NK-92 treated with Interleukin-12 subunit alpha and Interleukin-12 subunit beta, amount 100 ng/mL, for 24 hours (cell line): ENCODE measurements at regions not wholly inside any gene's neighbourhood (a gene's known extent, or its start where the extent isn't known, plus 50 kb on each side); places are given as distances from the start of the nearest gene placed in this dataset.

ENCODE experiments used
- DNase-seq: peaks from one replicate; lab custom pipeline; 2025; lab: John Stamatoyannopoulos, UW

DNA sequence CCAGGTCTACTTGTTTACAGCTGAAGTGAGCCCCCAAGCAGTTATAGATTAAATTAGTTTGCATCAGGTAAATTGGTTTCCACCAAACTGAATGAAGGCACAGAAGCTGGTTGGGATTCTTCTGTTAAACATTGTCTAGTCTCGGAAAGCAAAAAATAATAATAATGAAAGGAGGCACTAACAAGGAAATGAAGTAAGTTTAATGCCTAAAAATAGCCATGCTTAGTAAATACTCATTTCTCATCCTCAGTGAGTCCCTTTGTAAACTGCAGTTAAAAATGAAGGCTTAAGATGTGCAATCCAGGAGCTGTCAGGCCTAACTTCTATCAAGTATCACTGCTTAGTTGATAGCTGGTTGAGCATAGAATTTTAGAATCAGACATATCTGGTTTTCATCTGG lies 113.5 kb downstream of the BTG1 start:
- no peak for DNase-seq

- no peak for DNase-seq
Measured at GRCh38 chr12:92030618-92031017, 115.0 kb downstream of the BTG1 start.

- DNase-seq = no peak
Measured at GRCh38 chr12:92029902-92030586, 115.6 kb downstream of the BTG1 start.

GRCh38 chr12:92029136-92029535 lies 116.5 kb downstream of the BTG1 start:
- DNase-seq = no peak

DNA sequence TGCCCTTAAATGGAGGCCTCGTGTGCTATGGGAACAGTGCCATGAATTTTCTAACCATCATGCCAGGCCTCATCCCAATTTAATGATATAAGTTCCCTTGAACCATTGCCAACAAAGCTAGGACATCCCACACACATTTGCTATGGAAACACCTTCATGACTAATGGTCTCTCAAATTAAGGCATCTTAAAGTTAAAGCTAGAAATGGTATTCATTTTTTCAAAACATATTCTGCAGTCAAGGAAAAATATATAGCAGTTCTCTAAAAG lies 117.3 kb downstream of the BTG1 start:
- DNase-seq = no peak

- DNase-seq = no peak
Measured at GRCh38 chr12:92027701-92028440, 117.8 kb downstream of the BTG1 start.

DNA sequence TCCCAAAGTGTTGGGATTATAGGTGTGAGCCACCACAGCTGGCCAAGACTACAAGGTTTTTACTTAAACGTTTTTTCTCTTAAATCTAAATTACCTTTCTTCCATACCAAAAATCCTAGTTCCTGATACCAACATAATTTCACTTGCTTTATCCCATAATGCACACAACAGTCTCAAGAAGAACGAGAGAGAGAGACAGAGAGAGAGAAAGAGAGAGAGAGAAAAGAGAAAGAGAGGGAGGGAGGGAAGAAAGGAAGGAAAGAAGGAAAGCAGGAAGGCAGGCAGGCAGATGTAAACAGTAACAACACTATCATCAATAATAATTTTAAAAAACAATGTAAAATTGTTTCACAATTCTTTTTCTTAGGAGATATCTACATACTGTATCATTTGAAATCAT lies 118.4 kb downstream of the BTG1 start:
- DNase-seq = no peak

DNA sequence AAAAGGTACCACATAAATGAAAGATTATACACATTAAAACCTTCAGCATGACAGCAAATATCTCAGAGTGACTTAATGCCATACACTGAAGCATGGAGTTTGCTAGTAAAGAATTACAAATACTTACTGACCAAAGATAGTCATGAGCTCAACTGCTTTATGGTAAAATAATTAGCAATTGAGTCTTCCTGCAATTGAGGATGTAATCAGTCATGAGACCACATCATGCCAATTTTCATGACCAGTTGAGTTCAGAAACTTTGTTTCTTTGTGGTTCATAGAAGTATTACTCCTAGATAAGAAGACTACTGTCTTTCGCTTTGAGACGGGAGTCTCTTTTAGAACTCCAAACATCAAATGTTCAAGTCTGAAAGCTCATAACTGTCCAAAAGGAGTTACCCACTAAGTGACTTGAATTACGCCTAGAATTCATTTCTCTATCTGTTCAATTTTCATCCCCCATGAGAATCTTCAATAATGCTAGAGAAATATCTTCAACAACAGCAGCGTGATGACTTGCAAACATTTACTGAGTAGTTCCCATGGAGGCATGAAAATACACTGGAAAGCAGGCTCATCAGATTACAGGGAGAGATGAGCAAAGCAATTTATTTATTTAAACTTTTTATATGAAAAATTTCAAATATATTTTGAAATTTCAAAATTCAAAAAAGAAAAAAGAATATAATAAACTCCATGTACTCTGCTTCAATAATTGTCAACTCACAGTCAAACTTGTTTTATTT lies 120.0 kb downstream of the BTG1 start:
- no peak for DNase-seq

DNA sequence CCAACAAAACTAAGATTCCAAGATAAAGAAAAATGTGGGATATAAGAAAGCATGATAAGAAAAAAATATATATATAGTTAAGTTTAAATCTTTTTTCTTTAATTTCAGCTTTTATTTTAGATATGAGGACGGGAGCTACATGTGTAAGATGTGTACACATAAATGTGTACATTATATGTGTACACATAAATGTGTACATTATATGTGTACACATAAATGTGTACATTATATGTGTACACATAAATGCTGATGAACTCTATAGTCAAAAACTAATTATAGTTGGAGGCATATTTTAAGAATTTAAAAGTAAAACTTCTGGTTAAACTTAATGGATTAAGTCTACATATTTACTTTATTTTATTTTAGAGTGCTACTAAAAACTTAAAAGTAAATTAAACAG lies 123.6 kb downstream of the BTG1 start:
- no peak for DNase-seq

- DNase-seq = no peak
Measured at GRCh38 chr12:92021666-92022035, 124.0 kb downstream of the BTG1 start.

DNA sequence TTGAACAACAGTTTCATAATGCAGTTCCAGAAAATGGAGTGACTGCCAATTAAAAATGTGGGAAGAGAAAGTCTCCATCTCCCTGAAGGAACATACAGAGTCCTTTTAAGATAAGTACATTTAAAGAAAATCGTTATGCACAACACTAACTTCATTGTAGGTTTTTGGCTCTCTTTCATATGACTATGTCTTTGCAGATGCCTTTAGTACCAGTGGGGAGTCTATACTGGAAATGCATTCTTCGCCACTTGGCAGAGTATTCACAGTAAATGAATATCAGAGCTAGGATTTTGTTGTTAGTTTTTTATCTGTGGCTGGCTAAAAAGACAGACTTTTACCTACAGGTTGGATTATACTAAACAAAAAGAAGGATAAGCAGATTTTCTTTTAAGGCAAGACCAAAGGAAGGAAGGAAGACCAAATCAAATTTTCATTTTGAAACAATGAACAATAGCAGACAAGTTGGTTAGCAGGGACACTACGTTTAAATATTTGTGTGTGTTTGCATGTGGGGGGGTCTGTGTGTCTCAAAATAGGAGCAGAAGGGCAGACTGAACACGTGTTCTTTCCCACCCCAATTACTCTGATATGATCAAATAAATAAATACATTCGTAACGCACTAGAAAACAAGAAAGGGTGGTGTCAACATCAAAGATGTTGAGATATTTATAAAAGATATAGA lies 124.5 kb downstream of the BTG1 start:
- no peak for DNase-seq

DNA sequence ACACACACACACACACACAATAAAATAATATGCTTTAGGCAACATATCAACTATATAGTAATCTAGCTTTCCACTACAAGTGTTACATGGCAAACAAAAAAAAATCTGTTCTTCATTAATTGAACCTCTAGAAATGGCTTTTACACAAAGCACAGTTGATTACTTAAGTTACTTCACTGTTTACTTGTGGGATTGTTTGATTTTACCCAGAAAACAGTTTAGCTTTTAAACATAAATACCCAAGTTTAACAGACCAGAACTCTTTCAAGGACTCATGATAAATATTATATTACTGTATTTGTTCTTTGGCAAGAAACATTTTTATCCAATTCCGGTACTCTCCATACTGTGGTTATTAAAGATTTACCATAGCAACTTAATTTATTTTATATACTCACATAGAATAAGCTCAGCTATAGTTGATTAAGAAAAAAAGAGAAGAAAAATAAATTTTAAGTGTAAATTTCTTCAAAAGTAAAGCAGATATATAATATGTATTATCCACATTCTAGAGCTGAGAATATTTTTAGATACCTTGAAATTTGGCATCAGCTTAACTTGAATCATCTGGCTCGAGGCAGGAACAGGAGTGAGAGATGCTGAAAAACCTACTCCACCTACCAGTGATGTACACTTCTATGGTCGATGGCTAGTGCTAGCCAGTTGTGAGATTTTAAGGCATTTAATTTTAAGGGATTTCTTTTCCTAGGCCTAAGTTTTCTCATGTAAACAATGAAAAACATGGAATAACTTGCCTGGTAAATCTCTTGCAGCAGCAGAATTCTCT lies 126.0 kb downstream of the BTG1 start:
- no peak for DNase-seq

- no peak for DNase-seq
Measured at GRCh38 chr12:92012691-92013090, 133.0 kb downstream of the BTG1 start.

- no peak for DNase-seq
Measured at GRCh38 chr12:92010853-92011701, 134.6 kb downstream of the BTG1 start.

DNA sequence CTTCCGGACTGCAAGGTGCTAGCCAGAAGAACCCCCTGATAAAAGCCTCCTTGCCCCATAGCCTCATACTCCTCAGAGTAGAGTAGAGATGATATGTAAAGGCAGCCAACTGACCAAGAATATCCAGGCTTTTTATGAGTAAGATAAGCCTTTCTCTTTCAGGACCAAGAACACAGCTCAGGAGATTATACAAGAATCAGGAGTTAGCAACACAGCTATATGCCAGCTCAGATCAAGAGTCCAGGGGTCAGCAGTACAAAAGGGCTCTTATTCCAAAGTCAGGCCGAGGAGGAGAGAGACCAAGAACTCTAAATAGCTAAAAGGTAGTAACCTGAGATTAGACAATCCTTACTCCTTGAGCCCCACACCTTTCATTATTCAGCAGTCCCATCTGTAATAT lies 135.3 kb downstream of the BTG1 start:
- no peak for DNase-seq

GRCh38 chr12:92008345-92008744 lies 137.3 kb downstream of the BTG1 start:
- DNase-seq = no peak

GRCh38 chr12:92007787-92008186 lies 137.9 kb downstream of the BTG1 start:
- no peak for DNase-seq

- no peak for DNase-seq
Measured at GRCh38 chr12:92003701-92004100, 141.9 kb downstream of the BTG1 start.

DNA sequence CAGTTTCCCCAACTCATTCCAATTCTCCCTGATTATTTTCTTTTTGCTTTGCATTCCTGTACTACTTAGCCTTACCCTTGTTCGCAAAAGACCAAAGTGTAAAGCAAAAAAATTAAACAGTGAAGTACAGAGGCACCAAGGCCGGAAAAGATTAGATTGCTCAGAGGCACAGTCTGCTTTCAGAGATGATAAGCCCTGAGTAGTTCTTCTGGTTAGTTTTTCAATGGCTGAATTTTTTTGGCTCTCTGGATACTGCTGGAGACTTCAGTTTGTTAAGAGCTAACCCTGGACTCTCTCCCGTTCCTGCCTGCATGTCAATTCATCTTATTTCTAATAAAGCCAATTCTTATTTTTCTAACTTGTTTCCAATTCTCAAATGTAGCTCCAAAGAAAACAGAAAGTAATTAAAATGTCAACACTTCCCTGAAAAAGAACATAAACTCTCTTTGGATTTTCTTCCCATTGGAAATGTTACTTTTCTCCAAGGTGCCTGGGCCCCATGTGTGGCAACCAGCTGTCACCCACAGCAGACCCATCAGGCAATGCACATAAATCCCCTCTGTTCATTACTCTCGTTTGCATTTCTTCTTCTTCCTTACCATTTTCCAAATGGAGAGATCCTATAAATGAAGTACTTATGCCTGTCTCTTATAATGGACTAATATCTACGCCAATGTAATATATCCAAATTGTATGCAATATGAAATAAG lies 142.8 kb downstream of the BTG1 start:
- DNase-seq = no peak

DNA sequence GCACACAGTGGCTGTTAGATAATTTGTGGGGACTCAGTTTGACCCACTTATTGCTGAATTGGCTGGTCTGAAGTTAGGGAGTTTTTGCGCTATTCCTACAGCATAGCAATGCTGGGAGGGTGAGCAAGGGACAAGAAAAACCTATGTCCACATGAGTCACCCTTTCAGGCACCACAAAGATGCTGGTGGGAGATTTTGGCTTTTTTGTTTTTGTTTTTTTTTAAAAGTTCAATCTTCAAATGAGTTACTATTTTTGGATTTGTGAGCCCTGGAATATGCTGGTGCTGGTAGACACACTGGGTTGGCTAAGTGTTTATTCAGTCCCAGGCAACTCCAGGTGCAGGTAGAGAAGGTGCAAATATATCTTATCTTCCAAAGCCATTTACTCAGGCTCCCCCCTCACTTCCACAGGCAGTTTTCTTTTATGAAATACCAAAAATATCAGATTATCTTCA lies 143.4 kb downstream of the BTG1 start:
- no peak for DNase-seq
